Gastroesophageal sphincter (tissue), 3 donors: ENCODE measurements at regions not wholly inside any gene's neighbourhood (a gene's known extent, or its start where the extent isn't known, plus 50 kb on each side); places are given as distances from the start of the nearest gene placed in this dataset.

Experiments
- EP300 ChIP-seq: sonication (generic); formaldehyde crosslinking; IDR thresholded peaks from one replicate; pipeline ENCODE4 v1.6.1; 2017; ENCODE audit warnings: antibody characterized with exemption, mild to moderate bottlenecking
- POLR2A ChIP-seq, 2 donors: fragments of 450-650 bp; IDR thresholded peaks; one replicate each; pipeline ENCODE4 v1.6.1; 2017; ENCODE audit warnings: antibody characterized with exemption in 2 of 2, mild to moderate bottlenecking in 2 of 2, moderate library complexity in 1 of 2
- TF ChIP-seq, protein P1 (sequence below), 4 experiments: fragments of 200-600 bp in 2 of 4; fragments of 450-650 bp in 2 of 4; sonication (generic) in 1 of 4; IDR thresholded peaks; one replicate each; pipeline ENCODE4 v1.5.1; 2017 to 2019; ENCODE audit warnings: antibody characterized with exemption in 4 of 4, mild to moderate bottlenecking in 2 of 4, moderate library complexity in 2 of 4

DNA sequence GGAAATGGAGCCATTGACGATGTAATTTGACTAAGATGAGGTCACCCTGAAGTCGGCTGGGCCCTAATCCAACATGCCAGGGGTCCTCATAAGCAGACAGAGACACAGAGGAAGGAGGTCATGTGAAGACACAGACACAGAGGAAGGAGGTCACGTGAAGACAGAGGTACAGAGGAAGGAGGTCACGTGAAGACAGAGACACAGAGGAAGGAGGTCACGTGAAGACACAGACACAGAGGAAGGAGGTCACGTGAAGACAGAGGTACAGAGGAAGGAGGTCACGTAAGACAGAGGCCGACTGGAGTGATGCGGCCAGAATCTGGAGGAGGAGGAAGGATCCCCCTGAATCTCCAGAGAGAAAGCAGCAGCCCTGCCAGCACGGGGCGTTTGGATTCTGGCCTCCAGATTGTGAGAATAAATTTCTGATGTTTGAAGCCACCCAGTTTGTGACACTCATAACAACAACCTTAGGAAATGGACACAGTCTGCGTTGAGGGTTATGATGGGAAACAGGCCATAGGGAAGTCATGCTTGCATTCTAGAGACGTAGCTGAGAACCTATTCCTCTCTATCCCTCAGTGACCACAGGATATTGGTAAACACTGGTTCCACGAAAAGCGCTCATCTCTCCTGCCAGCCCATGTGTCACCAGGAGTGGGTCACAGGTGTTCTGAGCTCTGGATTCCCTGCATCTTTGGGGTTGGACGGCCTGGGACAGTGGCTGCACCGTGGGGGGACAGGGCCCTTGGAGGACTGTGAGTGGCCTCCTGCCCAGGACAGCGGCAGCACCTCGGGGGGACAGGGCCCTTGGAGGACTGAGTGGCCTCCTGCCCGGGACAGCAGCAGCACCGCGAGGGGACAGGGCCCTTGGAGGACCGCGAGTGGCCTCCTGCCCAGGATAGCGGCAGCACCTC lies 108.5 kb downstream of the SOX1 start:
- TF ChIP-seq, protein P1, sequence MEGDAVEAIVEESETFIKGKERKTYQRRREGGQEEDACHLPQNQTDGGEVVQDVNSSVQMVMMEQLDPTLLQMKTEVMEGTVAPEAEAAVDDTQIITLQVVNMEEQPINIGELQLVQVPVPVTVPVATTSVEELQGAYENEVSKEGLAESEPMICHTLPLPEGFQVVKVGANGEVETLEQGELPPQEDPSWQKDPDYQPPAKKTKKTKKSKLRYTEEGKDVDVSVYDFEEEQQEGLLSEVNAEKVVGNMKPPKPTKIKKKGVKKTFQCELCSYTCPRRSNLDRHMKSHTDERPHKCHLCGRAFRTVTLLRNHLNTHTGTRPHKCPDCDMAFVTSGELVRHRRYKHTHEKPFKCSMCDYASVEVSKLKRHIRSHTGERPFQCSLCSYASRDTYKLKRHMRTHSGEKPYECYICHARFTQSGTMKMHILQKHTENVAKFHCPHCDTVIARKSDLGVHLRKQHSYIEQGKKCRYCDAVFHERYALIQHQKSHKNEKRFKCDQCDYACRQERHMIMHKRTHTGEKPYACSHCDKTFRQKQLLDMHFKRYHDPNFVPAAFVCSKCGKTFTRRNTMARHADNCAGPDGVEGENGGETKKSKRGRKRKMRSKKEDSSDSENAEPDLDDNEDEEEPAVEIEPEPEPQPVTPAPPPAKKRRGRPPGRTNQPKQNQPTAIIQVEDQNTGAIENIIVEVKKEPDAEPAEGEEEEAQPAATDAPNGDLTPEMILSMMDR (IDR thresholded peaks at IDR 0.05), result no peak
- TF ChIP-seq POLR2A (IDR thresholded peaks at IDR 0.05) (no peak), EP300 (no peak)
